ENCODE measurements at regions not wholly inside any gene's neighbourhood (a gene's known extent, or its start where the extent isn't known, plus 50 kb on each side); places are given as distances from the start of the nearest gene placed in this dataset.
"Not testable (repeated sequence)": the region's sequence is repeated elsewhere in the genome, so short reads cannot be mapped to it uniquely, and the experiment has no call there.

GRCh38 chr5:174555726-174556125 is 168.7 kb upstream of the MSX2 start:
- no peak for DNase-seq (ENCODE audit: low spot score)
- TF ChIP-seq, protein P1, sequence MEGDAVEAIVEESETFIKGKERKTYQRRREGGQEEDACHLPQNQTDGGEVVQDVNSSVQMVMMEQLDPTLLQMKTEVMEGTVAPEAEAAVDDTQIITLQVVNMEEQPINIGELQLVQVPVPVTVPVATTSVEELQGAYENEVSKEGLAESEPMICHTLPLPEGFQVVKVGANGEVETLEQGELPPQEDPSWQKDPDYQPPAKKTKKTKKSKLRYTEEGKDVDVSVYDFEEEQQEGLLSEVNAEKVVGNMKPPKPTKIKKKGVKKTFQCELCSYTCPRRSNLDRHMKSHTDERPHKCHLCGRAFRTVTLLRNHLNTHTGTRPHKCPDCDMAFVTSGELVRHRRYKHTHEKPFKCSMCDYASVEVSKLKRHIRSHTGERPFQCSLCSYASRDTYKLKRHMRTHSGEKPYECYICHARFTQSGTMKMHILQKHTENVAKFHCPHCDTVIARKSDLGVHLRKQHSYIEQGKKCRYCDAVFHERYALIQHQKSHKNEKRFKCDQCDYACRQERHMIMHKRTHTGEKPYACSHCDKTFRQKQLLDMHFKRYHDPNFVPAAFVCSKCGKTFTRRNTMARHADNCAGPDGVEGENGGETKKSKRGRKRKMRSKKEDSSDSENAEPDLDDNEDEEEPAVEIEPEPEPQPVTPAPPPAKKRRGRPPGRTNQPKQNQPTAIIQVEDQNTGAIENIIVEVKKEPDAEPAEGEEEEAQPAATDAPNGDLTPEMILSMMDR (IDR thresholded peaks at IDR 0.05), result no peak
- no peak for ATAC-seq (ENCODE audit: low FRiP score)

DNA sequence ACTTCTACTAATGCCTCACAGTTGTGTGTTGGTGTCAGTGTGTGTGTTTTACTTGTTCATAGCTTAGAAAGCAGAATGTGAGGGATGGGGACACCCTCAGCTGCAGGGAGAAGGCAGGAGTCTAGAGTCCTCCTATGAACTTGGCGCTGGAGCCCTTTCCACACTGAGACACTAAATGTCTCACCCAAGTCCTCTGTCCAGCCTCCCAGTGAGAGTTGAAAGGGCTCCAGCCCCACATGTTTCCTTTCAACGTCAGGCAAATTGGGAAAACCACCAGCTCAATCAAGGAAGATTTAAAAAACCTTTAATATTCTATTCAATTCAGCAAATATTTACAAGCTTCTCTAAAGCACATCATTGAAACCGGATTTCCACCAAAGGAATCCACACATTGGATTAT is 167.6 kb upstream of the MSX2 start:
- TF ChIP-seq, protein P1 (IDR thresholded peaks at IDR 0.05), result no peak
- ATAC-seq (ENCODE audit: low FRiP score) (no peak), DNase-seq (ENCODE audit: low spot score) (no peak)

- ATAC-seq (ENCODE audit: low FRiP score), result no peak
- TF ChIP-seq, protein P1 (IDR thresholded peaks at IDR 0.05), result no peak
- no peak for DNase-seq (ENCODE audit: low spot score)
Measured at GRCh38 chr5:174558190-174558589, 166.2 kb upstream of the MSX2 start.

DNA sequence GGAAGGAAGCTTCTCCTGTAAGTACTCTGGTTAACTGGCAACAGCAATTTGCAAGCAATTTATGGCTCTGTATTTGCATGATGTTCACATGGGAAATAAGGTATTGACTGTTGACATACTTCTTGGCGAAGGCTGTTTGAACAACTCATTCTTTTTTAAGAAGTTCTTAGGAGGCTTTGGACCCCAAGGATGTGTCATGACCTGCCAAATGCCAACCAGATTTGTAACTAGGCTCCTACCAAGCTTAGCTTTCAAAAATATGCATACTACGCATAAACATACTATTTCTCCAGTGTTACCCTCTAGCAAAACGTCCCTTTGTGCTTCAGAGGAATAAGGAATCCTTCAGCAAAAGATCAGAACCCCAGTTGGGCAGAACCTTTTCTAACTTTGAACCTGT is 165.2 kb upstream of the MSX2 start:
- ATAC-seq (ENCODE audit: low FRiP score), result no peak
- TF ChIP-seq, protein P1 (IDR thresholded peaks at IDR 0.05), result no peak

GRCh38 chr5:174559566-174560090 is 164.8 kb upstream of the MSX2 start:
- ATAC-seq (ENCODE audit: low FRiP score) (no peak), DNase-seq (ENCODE audit: low spot score) (no peak)
- TF ChIP-seq, protein P1 (IDR thresholded peaks at IDR 0.05), result no peak

More for the DNA sequence above, 165.2 kb upstream of the MSX2 start:
- no peak for DNase-seq (ENCODE audit: low spot score)

- TF ChIP-seq, protein P1 (IDR thresholded peaks at IDR 0.05), result no peak
- ATAC-seq (ENCODE audit: low FRiP score) (no peak), DNase-seq (ENCODE audit: low spot score) (no peak)
Measured at GRCh38 chr5:174560861-174561260, 163.5 kb upstream of the MSX2 start.

DNA sequence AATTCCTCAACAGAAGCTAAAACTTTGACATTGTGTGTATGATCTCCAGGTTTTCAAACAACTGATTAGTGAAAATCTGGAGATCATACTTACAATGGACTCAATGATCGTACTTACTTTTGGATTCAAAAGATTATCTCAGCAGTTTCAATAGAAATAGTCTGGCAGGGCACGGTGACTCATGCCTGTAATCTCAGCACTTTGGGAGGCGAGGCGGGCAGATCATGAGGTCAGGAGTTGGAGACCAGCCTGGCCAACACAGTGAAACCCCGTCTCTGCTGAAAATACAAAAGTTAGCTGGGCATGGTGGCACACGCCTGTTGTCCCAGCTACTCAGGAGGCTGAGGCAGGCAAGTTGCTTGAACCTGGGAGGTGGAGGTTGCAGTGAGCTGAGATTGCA is 161.3 kb upstream of the MSX2 start:
- DNase-seq (ENCODE audit: low spot score); ATAC-seq (ENCODE audit: low FRiP score): not testable (repeated sequence)

DNA sequence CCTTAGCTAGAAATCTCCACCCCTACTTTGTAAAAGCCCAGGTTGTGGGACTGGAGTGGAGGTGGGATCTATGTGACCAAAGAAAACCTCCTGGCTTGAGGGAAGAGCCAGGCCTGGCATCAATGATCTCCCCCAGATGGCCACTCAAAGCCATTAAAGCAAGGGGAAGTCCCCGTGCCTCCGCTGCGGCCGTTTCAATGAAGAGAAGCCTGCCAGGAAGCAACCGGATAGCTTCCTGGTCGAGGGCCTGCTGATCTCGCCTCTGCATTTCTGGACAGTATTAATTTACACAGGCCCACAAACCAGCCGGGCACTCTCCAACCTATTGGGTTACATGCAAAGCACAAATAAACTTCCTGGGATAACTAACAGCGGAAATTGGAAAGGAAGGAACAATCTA is 160.5 kb upstream of the MSX2 start:
- TF ChIP-seq, protein P1 (IDR thresholded peaks at IDR 0.05), result no peak
- DNase-seq (ENCODE audit: low spot score) (no peak), ATAC-seq (ENCODE audit: low FRiP score) (no peak)
